HG02973 (cell line): ENCODE measurements at regions not wholly inside any gene's neighbourhood (a gene's known extent, or its start where the extent isn't known, plus 50 kb on each side); places are given as distances from the start of the nearest gene placed in this dataset.
"Not testable (repeated sequence)": the region's sequence is repeated elsewhere in the genome, so short reads cannot be mapped to it uniquely, and the experiment has no call there.

Experiments
- ATAC-seq: cut with Tn5 transposase; IDR thresholded peaks from one replicate; pipeline ENCODE4 v1.9.1; 2021; ENCODE audit warnings: moderate library complexity; ENCODE audit not compliant: unreplicated experiment

DNA sequence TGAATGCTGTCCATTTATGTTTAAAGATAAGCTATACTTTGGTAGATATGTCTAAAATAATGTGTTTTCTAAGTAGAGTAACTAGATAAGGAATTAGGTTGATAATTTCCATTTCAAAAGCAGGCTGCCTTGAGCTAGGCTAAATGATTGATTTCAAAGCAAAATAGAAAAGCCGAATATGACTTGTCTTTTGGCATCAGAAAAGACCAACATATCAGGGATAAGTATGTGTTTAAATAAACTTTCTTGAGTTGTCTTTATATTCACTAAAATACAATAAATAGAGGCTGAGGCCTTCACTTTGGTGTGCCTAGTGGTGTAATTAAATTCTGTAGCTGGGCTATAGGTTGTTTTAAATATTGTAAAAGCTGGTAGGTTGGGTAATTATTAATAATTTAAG is 569.0 kb downstream of the TAF11L14 start:
- no peak for ATAC-seq

- ATAC-seq = no peak
Measured at GRCh38 chr5:18213666-18214065, 579.4 kb downstream of the TAF11L14 start.

DNA sequence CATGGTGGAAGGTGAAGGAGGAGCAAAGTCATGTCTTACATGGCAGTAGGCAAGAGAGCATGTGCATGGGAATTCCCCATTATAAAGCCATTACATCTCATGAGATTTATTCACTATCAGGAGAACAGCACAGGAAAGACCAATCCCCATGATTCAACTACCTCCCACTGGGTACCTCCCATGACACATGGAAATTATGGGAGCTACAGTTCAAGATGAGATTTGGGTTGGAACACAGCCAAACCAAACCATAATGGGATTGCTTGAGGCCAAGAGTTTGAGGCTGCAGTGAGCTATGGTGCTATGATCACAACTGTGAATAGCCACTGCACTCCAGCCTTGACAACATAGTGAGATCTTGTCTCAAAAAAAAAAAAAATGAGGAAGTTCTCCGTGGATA is 581.8 kb downstream of the TAF11L14 start:
- ATAC-seq = no peak

DNA sequence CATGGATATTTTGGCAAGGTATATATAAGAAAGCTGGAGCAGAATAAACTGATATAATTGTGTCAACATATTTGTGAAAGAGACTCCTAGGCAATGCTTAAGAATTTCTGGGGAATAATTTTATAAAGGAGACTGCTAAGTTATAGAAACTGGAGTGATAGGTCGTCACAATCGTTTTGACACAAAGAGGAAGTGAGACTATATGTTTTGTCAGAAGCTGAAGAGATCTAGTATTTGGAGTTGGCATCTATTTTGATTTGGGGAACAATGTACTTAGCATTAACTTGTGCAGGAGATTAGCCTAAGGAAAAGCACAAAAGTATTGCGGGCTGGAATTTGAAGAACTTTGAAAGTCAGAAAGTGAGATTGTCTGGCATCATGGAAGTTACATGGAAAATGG is 582.5 kb downstream of the TAF11L14 start:
- no peak for ATAC-seq

- no peak for ATAC-seq
Measured at GRCh38 chr5:18219241-18219640, 585.0 kb downstream of the TAF11L14 start.

DNA sequence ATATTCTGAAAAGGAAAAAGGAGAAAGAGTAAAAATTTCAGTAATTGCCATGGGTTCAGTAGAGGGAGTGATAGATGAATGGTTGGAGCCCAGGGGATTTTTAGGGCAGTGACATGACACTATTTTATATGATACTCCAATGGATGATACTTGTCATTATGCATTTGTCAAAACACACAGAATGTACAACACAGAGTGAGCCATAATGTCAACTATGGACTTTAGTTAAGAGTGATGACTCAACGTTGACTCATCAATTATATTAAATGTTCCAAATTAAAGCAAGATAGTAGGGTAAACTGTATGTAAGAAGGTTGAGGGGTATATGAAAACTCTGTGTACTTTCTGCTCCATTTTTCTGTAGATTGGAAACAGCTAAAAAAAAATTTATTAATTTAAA is 586.4 kb downstream of the TAF11L14 start:
- ATAC-seq = no peak

DNA sequence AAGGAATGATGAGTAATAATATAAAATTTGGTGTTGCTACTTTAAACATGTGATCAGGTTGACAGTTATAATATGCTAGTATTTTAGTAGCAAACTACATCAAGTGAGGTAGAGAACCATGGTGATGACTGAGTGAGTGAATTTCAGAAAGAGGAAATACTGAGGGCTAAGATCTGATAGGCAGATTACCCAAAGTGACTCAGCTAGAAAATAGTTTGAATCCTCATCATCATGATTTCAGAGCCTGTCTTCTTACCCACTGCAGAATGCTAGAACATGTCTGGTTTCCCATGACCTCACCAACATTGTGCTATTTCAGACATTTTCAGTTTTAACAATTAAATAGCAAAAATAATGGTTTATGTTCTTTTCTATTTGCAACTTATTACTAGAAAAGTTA is 602.1 kb downstream of the TAF11L14 start:
- ATAC-seq = no peak

DNA sequence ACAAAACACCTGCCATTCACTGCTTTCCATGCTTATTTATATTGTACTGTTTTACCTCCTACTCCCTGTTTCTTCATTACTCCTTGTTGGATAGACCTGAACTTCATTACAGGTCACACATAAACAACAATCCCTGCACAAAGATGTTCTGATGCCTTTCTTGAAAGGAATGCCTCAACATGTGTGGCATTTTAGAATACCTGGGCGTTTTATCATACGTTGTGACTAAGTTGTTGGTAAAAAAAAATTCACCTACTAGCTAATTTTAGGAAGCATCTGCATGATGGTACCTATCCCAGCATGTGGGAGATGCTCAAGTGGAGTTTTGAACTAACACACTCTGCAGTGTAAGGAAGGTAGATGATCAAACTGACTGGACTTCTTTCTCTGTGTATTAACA is 604.1 kb downstream of the TAF11L14 start:
- no peak for ATAC-seq

- no peak for ATAC-seq
Measured at GRCh38 chr5:18240971-18241370, 606.7 kb downstream of the TAF11L14 start.

DNA sequence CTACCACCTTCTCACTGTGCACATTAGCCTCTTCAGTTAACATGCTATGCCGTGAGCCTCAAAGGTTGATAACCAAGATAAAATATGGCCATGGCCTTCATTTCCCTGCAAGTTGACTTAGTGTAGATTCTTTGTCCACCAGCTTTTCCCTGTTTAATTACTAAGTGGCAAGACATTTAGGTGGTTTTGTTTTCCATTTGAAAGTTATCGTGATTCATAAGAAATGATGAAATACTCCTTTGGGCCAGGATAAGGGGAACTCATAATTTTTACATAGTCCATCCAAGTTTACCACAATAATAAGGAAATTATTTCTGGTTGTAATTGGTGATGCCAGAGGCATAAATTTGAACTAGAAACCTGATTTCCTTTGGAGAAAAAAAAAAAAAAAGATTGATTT is 609.6 kb downstream of the TAF11L14 start:
- ATAC-seq = no peak

DNA sequence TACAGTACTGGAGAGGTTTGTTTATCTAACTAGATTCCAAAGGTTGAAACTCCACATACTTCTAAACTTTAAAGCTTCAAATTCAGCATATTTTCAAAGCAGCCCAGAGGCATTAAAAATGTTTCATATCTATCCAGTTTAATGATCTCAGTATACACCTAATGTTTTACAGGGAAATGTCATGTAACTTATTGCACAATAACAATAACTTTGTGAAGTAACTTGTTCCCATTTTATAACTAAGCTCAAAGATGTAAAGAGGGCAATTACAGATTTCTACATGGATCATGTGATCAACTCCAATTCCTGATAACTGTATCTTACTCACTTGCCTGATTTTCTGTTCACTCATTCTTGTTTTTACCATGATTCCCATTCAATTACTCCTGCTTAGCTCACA is 610.0 kb downstream of the TAF11L14 start:
- no peak for ATAC-seq

GRCh38 chr5:18252559-18252958 is 618.3 kb downstream of the TAF11L14 start:
- ATAC-seq = no peak

GRCh38 chr5:18264126-18264882 is 630.0 kb downstream of the TAF11L14 start:
- no peak for ATAC-seq

- ATAC-seq = no peak
Measured at GRCh38 chr5:18270635-18271338, 636.5 kb downstream of the TAF11L14 start.

GRCh38 chr5:18276939-18277338 is 642.7 kb downstream of the TAF11L14 start:
- no peak for ATAC-seq

DNA sequence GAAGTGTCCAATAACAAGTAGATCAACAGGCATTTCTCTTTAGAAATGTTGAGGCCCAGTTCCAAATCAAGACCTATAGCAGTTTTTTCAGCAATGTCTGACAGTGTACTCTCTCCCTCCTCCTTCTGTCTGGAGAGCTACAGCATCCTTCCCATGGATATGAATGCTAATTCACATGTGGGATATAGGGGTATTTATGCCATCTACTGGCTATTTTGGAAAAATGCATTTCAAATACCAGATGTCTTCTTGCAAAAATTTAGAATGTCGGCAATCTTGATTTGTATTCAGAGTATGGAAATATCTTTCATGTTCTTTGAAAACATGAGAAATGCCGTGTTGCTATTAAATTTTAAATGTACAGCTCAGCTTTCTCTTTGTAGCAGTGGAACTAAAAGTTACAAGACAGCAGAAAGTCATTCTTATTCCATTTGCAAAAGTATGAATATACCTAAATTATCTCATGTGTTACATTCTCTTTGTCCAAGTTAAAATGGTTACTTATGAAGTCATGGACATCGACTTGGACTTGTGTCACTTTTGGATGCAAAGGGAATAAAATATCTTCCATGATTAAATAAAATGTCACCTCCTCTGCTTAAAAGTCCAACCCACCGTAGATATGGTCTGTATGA is 647.8 kb downstream of the TAF11L14 start:
- no peak for ATAC-seq

GRCh38 chr5:18285257-18285656 is 651.0 kb downstream of the TAF11L14 start:
- ATAC-seq = no peak

- ATAC-seq = no peak
Measured at GRCh38 chr5:18292146-18292545, 657.9 kb downstream of the TAF11L14 start.

- ATAC-seq = not testable (repeated sequence)
Measured at GRCh38 chr5:18295696-18296095, 661.4 kb downstream of the TAF11L14 start.

- ATAC-seq = no peak
Measured at GRCh38 chr5:18299166-18299565, 664.9 kb downstream of the TAF11L14 start.

GRCh38 chr5:18305288-18305924 is 671.1 kb downstream of the TAF11L14 start:
- no peak for ATAC-seq

GRCh38 chr5:18311266-18311665 is 677.0 kb downstream of the TAF11L14 start:
- no peak for ATAC-seq
